Endothelial cell of umbilical vein (primary cell): ENCODE measurements at regions not wholly inside any gene's neighbourhood (a gene's known extent, or its start where the extent isn't known, plus 50 kb on each side); places are given as distances from the start of the nearest gene placed in this dataset.

Source experiments
- BruUV-seq: library from RNA; stranded (reverse); fragments of 400-500 nt; replicated peaks from 2 replicates; lab custom pipeline; 2021; lab: Mats Ljungman, UMichigan
- CTCF ChIA-PET: fragments of 300-600, 350-600 bp; sonication (Branson Sonifier 250); formaldehyde crosslinking; loops from one replicate; lab custom pipeline; 2021; ENCODE audit warnings: antibody characterized with exemption, inconsistent platforms; lab: Charles Lee
- POLR2A ChIA-PET: fragments of 300-600, 350-600 bp; sonication (Branson Sonifier 250); formaldehyde crosslinking; loops from one replicate; lab custom pipeline; 2021; ENCODE audit warnings: antibody characterized with exemption, inconsistent platforms; lab: Charles Lee
- DNase-seq: peaks from one replicate; pipeline ENCODE4 v3.0.0-alpha.2; 2011; ENCODE audit warnings: low read depth, low spot score
- FAIRE-seq: peaks from 2 replicates; lab custom pipeline; 2011; peaks lifted over from hg19 to GRCh38; lab: Jason Lieb, UNC
- H2AFZ ChIP-seq: 2 replicates; pipeline ENCODE4 v1.6.0; 2012; ENCODE audit warnings: low read depth, low read length, control low read depth, inconsistent platforms
- H3K27ac ChIP-seq: 2 replicates; pipeline ENCODE4 v1.5.1; 2011; ENCODE audit warnings: low read depth, mild to moderate bottlenecking, control low read depth, low read length, moderate library complexity; ENCODE audit not compliant: insufficient read depth
- H3K27me3 ChIP-seq, 2 experiments: 2 replicates each; pipeline versions ENCODE4 v1.6.0 to v1.6.1; 2011; ENCODE audit warnings: low read length in 2 of 2, mixed read lengths in 1 of 2; ENCODE audit not compliant: control insufficient read depth in 2 of 2, insufficient read depth in 2 of 2
- H3K36me3 ChIP-seq, 2 experiments: 2 replicates in 1 of 2; 3 replicates in 1 of 2; pipeline ENCODE4 v1.5.1; 2011; ENCODE audit warnings: low read length in 2 of 2, mild to moderate bottlenecking in 1 of 2, moderate library complexity in 1 of 2; ENCODE audit not compliant: control insufficient read depth in 2 of 2, insufficient read depth in 2 of 2; ENCODE audit errors: extremely low read depth in 1 of 2
- H3K4me1 ChIP-seq: 3 replicates; pipeline ENCODE4 v1.5.1; 2011; ENCODE audit warnings: mild to moderate bottlenecking, low read length; ENCODE audit not compliant: control insufficient read depth, insufficient read depth; ENCODE audit errors: extremely low read depth
- H3K4me2 ChIP-seq: 2 replicates; pipeline ENCODE4 v1.6.1; 2011; ENCODE audit warnings: low read length, control low read depth, mixed read lengths; ENCODE audit not compliant: insufficient read depth
- H3K4me3 ChIP-seq, 3 experiments: fragments of 200-600 bp in 1 of 3; sonication (generic), shearing (Covaris generic) in 1 of 3; replicated peaks in 1 of 3; 2 replicates each; pipeline ENCODE4 v1.5.1; 2011 to 2016; ENCODE audit warnings: control low read depth in 3 of 3, low read length in 3 of 3, mild to moderate bottlenecking in 2 of 3, inconsistent platforms in 1 of 3, low read depth in 1 of 3, moderate library complexity in 1 of 3; ENCODE audit not compliant: insufficient read depth in 1 of 3
- H3K79me2 ChIP-seq: 2 replicates; pipeline ENCODE4 v1.6.0; 2012; ENCODE audit warnings: low read length, inconsistent platforms; ENCODE audit not compliant: control insufficient read depth, insufficient read depth
- H3K9ac ChIP-seq: replicated peaks from 2 replicates; pipeline ENCODE3; 2011; ENCODE audit warnings: low read length, control low read depth; ENCODE audit not compliant: insufficient read depth; ENCODE audit errors: extremely low read depth
- H3K9me1 ChIP-seq: replicated peaks from 3 replicates; pipeline ENCODE4 v1.6.0; 2011; ENCODE audit warnings: mild to moderate bottlenecking, low read length; ENCODE audit not compliant: control insufficient read depth, insufficient read depth; ENCODE audit errors: extremely low read depth
- H3K9me3 ChIP-seq: replicated peaks from 2 replicates; pipeline ENCODE4 v1.5.1; 2012; ENCODE audit warnings: low read length, inconsistent platforms; ENCODE audit not compliant: control insufficient read depth, insufficient read depth
- H4K20me1 ChIP-seq: replicated peaks from 2 replicates; pipeline ENCODE3; 2011; ENCODE audit warnings: mild to moderate bottlenecking, low read length; ENCODE audit not compliant: control insufficient read depth, insufficient read depth; ENCODE audit errors: extremely low read depth
- EZH2 ChIP-seq: IDR thresholded peaks from 2 replicates; pipeline ENCODE4 v1.6.1; 2012; ENCODE audit warnings: borderline replicate concordance, low read depth, mild to moderate bottlenecking, moderate library complexity, low read length, inconsistent platforms; ENCODE audit not compliant: severe bottlenecking
- FOS ChIP-seq: IDR thresholded peaks from 2 replicates; pipeline ENCODE4 v1.6.1; 2011; ENCODE audit warnings: mild to moderate bottlenecking, low read length, moderate library complexity, borderline replicate concordance; ENCODE audit not compliant: insufficient read depth
- GATA2 ChIP-seq: IDR thresholded peaks from 2 replicates; pipeline ENCODE4 v1.7.0; 2011; ENCODE audit warnings: low read depth, mild to moderate bottlenecking, moderate library complexity, mixed read lengths, low read length; ENCODE audit not compliant: insufficient read length, insufficient read depth
- JUN ChIP-seq: IDR thresholded peaks from 2 replicates; pipeline ENCODE4 v1.6.1; 2011; ENCODE audit warnings: borderline replicate concordance, low read depth; ENCODE audit not compliant: insufficient read length, insufficient read depth
- MYC ChIP-seq: IDR thresholded peaks from one replicate; pipeline ENCODE4 v1.6.1; 2011; ENCODE audit warnings: mild to moderate bottlenecking, low read depth, low read length
- POLR2A ChIP-seq: IDR thresholded peaks from 2 replicates; pipeline ENCODE4 v1.6.1; 2012; ENCODE audit warnings: low read depth, mild to moderate bottlenecking, control low read depth, low read length
- POLR2AphosphoS5 ChIP-seq: IDR thresholded peaks from 2 replicates; pipeline ENCODE4 v1.6.1; 2012; ENCODE audit warnings: low read depth, mild to moderate bottlenecking, control low read depth, low read length, moderate library complexity; ENCODE audit not compliant: insufficient read depth
- dilution Hi-C: fragments of 300-500 bp; cut with MboI; formaldehyde crosslinking; loops from one replicate; pipeline ENCODE4 v1.15.0; 2019; ENCODE audit warnings: low sequenced_read_pairs; ENCODE audit not compliant: extremely low pct_ligation_motif_present
- intact Hi-C: fragments of 100-400 bp; cut with micrococcal nuclease; formaldehyde crosslinking; loops from one replicate; pipeline ENCODE4 v1.10.0; 2022
- TF ChIP-seq, protein P1 (sequence below), 2 donors: IDR thresholded peaks; 1 replicate in 1 of 2; 2 replicates in 1 of 2; pipeline ENCODE4 v1.5.1; 2011; ENCODE audit warnings: low read length in 2 of 2, mild to moderate bottlenecking in 2 of 2, moderate library complexity in 2 of 2, control low read depth in 1 of 2, inconsistent platforms in 1 of 2, low read depth in 1 of 2; ENCODE audit not compliant: insufficient read depth in 1 of 2; ENCODE audit errors: extremely low read depth in 1 of 2
- TF ChIP-seq, protein P2 (sequence below): IDR thresholded peaks from 2 replicates; pipeline ENCODE4 v1.6.1; 2011; ENCODE audit not compliant: insufficient read depth, insufficient read length

DNA sequence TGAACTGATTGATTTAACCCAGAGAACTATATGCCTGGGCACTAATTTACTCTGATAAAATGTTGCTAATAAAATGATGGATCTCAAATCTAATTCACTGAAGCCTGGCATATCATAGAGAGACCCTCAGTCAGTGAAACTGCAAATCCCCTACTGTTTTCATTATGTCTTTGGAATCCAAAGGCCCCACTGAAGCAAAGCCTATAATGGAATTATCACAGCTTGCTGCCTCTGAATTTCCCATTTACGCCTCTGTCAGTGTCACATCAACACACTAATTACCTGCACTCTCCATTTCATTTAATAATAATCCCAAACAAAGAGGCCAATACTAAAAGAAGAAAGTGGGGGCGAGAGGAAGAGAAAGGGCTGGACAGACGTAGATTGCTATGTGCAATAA is 470.9 kb downstream of the MBD2 start:
- intact Hi-C loops, result no loop called here
- Histone ChIP-seq H4K20me1 (no peaks in the 10 kb centered on the region), H3K4me1 (no peaks in the 10 kb centered on the region), H3K4me3 (no peak overlapping the region), H3K9ac (no peak overlapping the region), H2AFZ (no peak overlapping the region), H3K36me3 (no peaks in the 10 kb centered on the region), H3K79me2 (no peaks in the 10 kb centered on the region), H3K27me3 (no peaks in the 10 kb centered on the region), H3K9me1 (no peaks in the 10 kb centered on the region), H3K4me2 (no peak overlapping the region), H3K27ac (no peak overlapping the region), H3K9me3 (peaks cover 2% of the 10 kb centered on the region)
- dilution Hi-C loops, result no loop called here
- BruUV-seq, result no TSS peak
- TF ChIP-seq, protein P1, sequence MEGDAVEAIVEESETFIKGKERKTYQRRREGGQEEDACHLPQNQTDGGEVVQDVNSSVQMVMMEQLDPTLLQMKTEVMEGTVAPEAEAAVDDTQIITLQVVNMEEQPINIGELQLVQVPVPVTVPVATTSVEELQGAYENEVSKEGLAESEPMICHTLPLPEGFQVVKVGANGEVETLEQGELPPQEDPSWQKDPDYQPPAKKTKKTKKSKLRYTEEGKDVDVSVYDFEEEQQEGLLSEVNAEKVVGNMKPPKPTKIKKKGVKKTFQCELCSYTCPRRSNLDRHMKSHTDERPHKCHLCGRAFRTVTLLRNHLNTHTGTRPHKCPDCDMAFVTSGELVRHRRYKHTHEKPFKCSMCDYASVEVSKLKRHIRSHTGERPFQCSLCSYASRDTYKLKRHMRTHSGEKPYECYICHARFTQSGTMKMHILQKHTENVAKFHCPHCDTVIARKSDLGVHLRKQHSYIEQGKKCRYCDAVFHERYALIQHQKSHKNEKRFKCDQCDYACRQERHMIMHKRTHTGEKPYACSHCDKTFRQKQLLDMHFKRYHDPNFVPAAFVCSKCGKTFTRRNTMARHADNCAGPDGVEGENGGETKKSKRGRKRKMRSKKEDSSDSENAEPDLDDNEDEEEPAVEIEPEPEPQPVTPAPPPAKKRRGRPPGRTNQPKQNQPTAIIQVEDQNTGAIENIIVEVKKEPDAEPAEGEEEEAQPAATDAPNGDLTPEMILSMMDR (IDR thresholded peaks at IDR 0.05; ENCODE audit: extremely low read depth in 1 of 2, insufficient read depth in 1 of 2, low read depth in 1 of 2, low read length in 2 of 2), result no peak
- TF ChIP-seq JUN (no peak), GATA2 (no peak), POLR2A (no peak)
- ChIA-PET CTCF (no interaction called here), POLR2A (no interaction called here)
- no peak for FAIRE-seq
- DNase-seq, result no peak

DNA sequence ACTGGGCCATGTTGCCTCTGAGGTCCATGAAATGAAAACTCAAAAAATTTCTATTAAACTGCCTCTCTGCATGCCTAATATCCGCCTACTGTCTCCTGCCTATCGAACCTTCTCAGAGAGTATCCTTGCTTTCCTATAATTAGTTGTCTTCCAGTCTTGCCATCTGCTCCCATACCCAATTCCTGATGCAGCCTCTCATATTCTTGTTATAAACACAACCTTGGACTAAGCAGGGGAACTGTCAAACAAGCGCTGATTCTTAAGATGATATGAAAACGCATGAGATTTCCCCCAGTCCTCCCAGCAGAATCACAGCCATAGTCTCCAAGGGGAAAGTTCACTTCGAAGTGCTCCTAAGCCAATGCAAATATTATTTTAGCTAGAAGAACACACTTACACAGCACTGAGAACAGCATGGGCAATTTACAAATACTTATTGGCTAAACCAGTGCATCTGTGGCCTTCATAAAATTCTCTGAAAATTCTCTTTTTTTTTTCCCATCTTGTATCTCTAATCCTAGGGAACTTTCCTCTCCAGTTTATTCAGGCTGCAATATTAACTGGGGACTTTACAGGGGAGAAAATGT is 471.6 kb downstream of the MBD2 start:
- DNase-seq (no peak), FAIRE-seq (no peak)
- Histone ChIP-seq H3K4me1 (no peaks in the 10 kb centered on the region), H3K4me2 (no peak overlapping the region), H3K9me3 (peaks cover 2% of the 10 kb centered on the region), H3K36me3 (no peaks in the 10 kb centered on the region), H3K4me3 (no peak overlapping the region), H3K79me2 (no peaks in the 10 kb centered on the region), H4K20me1 (no peaks in the 10 kb centered on the region), H3K9me1 (no peaks in the 10 kb centered on the region), H2AFZ (no peak overlapping the region), H3K9ac (no peak overlapping the region), H3K27me3 (no peaks in the 10 kb centered on the region), H3K27ac (no peak overlapping the region)
- CTCF ChIA-PET, result no interaction called here
- intact Hi-C loops, result no loop called here
- POLR2A ChIA-PET, result no interaction called here
- no TSS peak for BruUV-seq
- dilution Hi-C loops, result no loop called here
- TF ChIP-seq GATA2 (no peak), POLR2AphosphoS5 (no peak), MYC (no peak), POLR2A (no peak), FOS (no peak), EZH2 (no peak), JUN (no peak)
- TF ChIP-seq, protein P2, sequence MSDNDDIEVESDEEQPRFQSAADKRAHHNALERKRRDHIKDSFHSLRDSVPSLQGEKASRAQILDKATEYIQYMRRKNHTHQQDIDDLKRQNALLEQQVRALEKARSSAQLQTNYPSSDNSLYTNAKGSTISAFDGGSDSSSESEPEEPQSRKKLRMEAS, result no peak
- TF ChIP-seq, protein P1 (IDR thresholded peaks at IDR 0.05; ENCODE audit: extremely low read depth in 1 of 2, insufficient read depth in 1 of 2, low read depth in 1 of 2, low read length in 2 of 2), result no peak
